Stomach (tissue), 4 donors: ENCODE measurements at regions not wholly inside any gene's neighbourhood (a gene's known extent, or its start where the extent isn't known, plus 50 kb on each side); places are given as distances from the start of the nearest gene placed in this dataset.

ENCODE experiments used
- POLR2A ChIP-seq, 4 donors: fragments of 450-650 bp; IDR thresholded peaks; one replicate each; pipeline ENCODE4 v1.6.1; 2016; ENCODE audit warnings: antibody characterized with exemption in 4 of 4, control low read depth in 2 of 4, mild to moderate bottlenecking in 1 of 4, moderate library complexity in 1 of 4
- TF ChIP-seq, protein P1 (sequence below), 7 experiments: fragments of 450-650 bp in 4 of 7; fragments of 200-600 bp in 3 of 7; sonication (generic) in 3 of 7; IDR thresholded peaks; one replicate each; pipeline ENCODE4 v1.5.1; 2016 to 2019; ENCODE audit warnings: antibody characterized with exemption in 7 of 7, control low read depth in 2 of 7, mild to moderate bottlenecking in 1 of 7

DNA sequence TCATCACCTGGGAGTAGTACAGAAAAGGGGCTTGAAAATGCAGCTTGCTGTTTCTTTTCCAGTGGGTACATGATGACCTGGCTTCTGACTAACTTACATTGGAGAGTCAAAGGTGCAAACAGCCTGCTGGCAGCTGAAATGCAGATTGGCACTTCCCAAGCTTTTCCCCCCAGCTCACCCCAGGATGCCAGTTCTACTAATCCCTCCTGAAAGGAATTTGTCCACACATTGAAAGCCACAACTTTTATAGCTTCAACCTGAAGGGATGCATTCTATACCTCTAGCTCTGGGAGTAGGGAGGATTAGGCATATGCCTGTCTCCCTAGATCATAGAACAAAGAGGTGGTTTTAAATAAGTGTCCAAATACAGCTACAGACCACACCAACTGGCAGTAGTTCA, 281.7 kb downstream of the EFHB start:
- TF ChIP-seq, protein P1, sequence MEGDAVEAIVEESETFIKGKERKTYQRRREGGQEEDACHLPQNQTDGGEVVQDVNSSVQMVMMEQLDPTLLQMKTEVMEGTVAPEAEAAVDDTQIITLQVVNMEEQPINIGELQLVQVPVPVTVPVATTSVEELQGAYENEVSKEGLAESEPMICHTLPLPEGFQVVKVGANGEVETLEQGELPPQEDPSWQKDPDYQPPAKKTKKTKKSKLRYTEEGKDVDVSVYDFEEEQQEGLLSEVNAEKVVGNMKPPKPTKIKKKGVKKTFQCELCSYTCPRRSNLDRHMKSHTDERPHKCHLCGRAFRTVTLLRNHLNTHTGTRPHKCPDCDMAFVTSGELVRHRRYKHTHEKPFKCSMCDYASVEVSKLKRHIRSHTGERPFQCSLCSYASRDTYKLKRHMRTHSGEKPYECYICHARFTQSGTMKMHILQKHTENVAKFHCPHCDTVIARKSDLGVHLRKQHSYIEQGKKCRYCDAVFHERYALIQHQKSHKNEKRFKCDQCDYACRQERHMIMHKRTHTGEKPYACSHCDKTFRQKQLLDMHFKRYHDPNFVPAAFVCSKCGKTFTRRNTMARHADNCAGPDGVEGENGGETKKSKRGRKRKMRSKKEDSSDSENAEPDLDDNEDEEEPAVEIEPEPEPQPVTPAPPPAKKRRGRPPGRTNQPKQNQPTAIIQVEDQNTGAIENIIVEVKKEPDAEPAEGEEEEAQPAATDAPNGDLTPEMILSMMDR (IDR thresholded peaks at IDR 0.05), result no peak
- TF ChIP-seq POLR2A (IDR thresholded peaks at IDR 0.05), result no peak
